HPDE6-E6E7 (cell line): ENCODE measurements at regions not wholly inside any gene's neighbourhood (a gene's known extent, or its start where the extent isn't known, plus 50 kb on each side); places are given as distances from the start of the nearest gene placed in this dataset.
A peak's percentile ranks its signal among the peaks of the same experiment; 100 is the strongest.

ENCODE experiments used
- DNase-seq: peaks from one replicate; pipeline ENCODE4 v3.0.0; 2011; ENCODE audit warnings: missing footprints; ENCODE audit errors: extremely low spot score

DNA sequence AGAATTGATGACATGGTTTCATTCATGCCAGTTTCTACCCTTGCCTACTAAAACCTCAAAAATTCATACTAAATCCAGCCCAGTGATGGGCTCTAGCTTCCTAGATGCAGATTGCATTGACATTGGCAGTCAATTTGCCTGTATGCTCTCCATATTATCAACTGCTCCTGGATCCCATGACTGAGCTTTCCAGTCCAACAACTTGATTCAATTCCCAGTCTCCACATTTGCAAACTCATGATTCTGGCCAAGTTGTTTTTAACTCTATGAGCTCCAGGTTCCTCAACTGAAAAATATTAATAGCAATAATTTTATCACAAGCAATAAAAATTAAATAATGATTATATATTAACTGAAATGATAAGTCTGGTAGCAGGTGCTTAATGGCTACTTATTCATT, 51.0 kb upstream of the DSC1 start:
- DNase-seq: no peak

DNA sequence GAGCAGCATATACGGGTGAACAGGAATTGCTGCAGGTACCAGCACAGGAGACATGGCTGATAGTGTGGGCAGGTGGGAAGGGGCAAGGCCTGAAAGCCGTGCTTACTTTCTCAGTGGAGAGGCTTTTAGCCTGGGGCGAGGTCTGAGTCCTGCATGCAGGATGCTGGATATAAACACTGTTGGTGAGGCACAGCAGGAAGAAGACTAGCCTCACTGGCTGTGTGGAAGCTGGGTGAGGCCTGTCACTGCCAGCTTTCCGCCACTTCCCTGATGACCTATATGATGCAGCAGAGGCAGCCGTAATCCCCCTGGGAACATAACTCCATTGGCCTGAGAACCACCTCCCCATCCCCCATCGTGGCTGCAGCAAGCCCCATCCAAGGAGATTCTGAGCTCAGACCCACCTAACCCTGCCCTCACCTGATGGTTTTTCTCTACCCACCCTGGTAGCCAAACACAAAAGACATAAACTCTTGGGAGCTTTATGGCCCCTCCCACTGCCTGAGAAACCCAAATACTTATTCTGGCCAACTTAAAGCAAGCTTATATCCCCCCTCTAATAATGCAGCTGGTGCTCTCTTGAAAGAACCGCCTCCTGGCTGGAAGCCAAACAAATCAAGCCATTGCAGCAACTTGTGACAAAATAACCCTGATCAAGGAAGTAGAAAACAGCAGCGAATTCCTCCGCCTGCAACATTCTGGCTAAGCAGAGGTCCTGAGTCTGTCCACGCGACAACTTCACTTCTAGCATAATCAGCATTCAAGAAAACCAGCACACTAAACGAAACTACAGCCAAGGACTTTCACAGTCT, 54.6 kb upstream of the DSC1 start:
- no peak for DNase-seq

DNA sequence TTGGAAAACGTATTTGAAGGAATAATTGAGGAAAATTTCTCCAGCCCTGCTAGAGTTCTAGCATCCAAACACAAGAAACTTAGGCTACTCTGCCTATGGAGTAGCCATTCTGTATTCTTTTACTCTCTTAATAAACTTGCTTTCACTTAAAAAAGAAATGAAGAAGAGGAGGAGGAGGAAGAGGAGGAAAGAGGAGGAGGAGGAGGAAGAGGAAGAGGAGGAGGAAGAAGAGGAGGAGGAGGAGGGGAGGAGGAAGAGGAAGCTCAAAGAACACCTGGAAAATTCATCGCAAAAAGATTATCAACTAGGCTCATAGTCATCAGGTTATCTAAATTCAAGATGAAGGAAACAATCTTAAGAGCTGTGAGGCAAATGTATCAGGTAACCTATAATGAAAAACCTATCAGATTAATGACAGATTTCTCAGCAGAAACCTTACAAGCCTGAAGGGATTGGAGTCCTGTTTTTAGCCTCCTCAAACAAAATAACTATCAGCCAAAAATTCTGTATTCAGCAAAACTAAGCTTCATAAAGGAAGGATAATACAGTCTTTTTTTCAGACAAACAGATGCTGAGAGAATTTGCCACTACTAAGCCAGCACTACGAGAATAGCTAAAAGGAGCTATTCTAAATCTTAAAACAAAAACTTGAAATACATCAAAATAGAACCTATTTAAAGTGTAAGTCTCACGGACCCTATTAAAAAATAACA, 56.2 kb upstream of the DSC1 start:
- no peak for DNase-seq

DNA sequence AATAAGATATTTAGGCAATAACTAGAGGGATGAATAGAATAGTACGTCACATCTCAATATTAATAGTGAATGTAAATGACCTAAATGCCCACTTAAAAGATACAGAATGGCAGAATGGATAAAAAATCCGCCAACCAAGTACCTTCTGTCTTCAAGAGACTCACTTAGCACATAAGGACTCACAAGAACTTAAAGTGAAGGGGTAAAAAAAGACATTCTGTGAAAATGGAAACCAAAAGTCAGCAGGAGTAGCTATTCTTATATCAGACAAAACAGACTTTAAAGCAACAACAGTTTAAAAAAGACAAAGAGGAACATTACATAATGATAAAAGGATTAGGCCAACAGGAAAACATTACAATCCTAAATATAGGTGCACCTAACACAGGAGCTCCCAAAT, 56.7 kb upstream of the DSC1 start:
- DNase-seq: no peak

DNA sequence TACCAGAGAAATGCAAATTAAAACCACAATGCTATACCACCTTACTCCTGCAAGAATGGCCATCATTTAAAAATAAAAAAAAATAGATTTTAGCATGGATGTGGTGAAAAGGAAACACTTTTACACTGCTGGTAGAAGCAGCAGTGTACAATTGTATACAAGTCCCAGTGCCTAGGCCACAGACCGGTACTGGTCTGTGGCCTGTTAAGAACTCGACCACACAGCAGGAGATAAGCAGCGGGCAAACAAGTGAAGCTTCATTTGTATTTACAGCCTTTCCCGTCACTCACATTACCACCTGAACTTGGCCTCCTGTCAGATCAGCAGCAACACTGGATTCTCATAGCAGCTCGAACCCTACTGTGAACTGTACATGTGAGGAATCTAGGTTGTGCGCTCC, 60.7 kb upstream of the DSC1 start:
- DNase-seq: no peak

DNA sequence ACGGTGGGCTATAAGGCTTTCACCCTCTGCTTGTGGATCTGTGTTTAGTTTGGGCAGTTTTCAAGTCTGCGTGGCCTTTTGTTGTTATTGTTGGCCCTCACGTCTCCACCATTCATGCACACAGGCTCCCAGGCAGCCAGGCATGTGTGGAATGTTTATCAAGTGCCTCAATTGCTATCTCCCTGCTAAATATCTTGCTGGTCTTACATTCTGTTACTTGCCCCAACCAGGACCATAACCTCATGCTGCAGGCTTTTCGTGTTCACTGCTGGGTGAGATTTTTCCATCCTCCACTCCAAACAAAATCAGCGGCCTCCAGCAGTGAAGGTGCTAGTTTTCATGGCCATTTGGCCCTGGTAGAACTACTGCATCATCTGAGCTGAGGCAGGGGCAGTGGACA, 63.0 kb upstream of the DSC1 start:
- DNase-seq: no peak

DNA sequence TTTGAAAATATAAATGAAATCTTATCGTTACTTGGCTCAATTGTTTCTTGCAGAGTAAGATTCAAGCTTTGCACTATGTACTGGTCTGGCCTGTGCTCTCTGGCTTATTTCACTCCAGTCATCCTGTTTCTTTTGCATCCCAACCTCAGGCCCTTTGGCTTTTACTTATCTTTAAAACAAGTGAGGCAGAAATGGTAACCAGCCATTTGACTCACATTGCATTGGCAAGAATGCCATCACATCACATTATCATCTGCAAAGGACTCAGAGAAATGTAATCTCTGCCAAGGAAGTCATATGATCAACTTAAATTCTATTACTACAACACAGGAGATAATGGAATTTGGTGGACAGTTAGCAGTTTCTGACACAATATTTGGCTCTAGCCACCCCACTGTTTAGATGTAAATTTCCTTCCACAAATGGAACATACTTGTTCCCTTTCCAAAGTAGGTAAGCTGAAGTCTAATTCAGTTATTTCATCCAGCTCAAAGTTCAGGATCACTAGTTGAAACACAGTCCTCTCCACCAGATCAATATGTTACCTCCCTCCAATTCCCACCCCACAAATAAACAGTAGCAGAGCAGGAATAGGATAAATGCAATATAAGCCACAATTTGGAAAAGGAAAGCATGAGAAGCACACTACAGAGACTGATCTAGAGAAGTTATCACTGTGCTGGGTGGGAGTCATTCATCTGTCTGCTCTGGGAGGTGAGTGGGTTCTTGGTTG, 65.0 kb upstream of the DSC1 start:
- no peak for DNase-seq

DNA sequence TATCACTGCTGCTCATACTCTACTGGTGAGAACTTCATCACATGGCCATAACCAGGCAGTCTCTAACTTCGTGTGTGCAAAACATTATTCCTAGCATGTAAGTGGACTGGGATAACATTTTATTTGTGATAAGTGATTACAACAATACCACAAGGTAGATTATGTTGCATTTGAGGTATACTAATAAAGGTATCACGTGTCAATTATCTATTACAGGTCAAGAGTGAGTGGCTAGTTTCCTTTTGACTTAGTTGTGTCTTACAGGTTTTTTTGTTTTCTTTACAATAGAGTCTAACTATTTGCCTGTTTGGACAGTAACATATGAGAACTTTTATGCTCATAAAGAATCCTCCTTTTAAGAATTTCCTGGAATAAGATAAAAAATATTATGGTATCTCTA, 67.2 kb upstream of the DSC1 start:
- no peak for DNase-seq

DNA sequence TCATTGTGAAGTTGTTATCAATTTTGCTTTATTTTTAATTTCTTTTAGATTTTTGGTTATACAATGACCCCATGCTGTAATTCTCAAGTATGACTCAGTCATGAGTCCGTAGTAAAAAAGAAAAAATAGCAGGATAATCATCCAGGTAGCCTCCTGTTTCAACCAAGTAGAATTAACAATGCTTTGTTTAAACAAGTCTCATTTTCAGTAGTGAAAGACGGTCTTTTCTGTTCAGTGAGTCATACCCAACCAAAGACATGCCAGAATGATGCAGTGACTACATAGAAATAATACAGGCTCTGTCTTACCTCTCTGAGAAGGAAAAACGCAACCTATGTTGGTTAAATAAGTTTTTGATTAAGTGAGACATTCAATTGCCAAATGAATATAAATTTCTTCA, 67.8 kb upstream of the DSC1 start:
- peak; percentile 70 for DNase-seq

DNA sequence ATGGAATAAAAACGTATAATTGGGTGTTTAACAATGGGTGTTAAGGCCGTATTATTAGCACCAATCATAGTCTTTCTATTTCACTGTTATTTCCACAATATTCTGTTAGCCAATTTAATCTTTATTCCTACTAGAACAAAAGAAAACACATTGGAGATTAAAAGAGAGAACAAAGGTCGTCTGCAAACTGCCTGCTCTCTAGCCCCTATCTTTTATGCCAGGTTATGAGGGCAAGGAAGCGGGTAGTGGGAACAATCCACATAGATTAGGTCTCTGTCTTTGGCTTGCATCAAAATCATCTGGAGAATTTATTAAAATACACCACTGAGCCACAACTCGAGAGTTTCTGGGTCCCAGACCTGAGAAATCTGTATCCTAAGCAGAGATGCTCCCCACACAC, 69.4 kb upstream of the DSC1 start:
- no peak for DNase-seq

DNA sequence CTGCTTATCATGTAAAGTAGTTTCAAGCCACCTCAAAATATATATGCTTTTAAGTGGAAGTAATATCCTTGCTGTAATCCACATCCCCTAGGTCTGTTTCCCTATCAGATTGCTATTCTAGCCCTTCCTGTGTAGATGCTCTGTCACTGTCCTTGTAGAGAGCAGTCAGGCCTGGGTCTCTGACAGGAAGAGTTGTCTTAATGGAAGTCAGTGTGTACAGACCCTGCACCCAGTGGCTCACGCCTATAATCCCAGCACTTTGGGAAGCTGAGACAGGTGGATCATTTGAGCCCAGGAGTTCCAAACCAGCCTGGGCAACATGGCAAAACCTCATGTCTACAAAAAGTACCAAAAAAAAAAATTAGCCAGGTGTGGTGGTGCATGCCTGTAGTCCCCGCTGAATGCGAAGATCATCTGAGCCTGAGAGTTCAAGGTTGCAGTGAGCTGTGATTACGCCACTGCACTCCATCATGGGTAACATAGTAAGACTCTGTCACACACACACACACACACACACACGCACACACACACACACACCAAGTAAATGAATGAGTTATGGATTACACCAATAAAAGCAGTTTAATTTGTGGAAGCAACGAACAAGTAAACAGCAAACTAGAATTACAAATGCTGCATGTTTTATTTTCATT, 70.2 kb upstream of the DSC1 start:
- DNase-seq: no peak

DNA sequence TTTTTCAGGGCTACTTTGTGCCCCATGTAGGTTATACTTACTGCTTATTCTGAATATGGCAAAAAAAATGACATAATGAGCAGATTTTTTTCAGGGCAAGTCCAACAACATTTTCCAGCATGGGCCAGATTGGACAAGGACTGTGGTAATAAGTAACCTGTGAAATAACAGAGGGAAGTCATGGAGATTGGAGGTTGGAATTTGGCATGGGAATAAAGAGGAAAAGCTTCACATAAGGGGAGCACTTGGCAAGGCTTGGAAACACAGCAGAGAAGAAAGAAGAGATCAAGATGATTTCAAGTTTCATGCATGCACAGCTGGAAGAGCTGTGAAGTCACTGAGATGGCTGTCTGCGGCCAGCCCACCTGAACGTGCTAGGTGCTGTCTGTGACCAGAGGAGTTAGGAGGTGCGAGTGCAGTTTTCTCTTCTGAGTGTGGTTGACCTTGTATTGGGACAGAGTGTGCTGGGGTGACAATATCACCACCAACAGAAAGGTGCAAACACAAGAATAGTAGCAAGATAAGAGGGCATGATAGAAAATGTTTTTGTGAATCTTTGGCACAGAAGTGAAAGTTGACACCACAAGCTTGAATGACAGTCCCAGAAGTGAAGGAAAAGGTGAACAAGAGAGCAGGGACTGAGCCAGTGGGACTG, 71.1 kb upstream of the DSC1 start:
- no peak for DNase-seq

DNA sequence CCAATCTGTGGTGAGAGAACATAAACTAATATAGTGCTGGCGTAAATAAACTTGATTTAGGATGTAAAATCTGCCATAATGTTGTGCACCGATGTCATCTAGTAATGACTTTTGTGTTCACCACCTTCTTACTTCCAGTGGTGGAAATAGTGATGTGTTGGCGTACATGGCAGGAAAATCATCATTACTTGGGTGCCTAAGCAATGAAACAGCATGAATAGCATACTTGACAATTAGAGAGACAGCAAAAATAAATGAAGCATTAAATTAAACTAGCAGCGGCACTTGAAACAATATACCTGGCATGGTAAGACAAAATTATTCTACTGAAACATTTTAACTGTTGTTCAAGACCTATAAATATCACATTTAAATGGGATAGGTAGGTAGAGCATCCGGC, 73.2 kb upstream of the DSC1 start:
- no peak for DNase-seq

DNA sequence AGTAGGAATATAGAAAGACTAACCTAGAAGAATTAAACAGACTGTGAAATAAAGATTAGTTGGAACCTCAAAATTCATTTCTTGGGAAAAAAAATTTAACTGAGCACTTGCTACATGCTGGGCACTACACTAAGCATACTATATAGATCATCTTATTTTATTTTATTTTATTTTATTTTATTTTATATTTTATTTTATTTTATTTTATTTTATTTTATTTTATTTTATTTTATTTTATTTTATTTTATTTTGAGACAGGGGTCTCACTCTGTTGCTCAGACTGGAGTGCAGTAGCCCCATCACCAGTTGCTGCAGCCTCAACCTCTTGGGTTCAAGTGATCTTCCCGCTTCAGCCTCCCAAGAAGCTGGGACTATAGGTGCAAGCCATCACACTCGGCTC, 74.5 kb upstream of the DSC1 start:
- DNase-seq: no peak

DNA sequence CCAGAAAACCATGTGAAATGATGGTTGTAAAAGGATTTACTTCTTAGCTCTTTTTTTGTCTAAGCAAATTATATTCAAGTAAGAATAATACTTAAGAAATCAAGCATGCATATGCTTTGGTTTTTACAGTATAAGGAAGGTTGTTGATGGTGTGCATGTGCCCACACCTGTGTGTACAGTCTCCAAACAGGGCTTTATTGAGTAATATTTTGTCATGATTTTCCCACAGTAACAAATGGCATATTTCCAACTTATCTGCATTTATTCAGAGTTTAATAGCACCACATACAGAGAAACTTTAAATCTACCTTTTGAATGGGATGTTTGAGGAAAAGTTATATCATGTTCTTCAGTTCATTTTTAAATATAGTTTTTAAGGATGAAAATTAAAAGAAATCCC, 76.5 kb upstream of the DSG1 start:
- DNase-seq: no peak

DNA sequence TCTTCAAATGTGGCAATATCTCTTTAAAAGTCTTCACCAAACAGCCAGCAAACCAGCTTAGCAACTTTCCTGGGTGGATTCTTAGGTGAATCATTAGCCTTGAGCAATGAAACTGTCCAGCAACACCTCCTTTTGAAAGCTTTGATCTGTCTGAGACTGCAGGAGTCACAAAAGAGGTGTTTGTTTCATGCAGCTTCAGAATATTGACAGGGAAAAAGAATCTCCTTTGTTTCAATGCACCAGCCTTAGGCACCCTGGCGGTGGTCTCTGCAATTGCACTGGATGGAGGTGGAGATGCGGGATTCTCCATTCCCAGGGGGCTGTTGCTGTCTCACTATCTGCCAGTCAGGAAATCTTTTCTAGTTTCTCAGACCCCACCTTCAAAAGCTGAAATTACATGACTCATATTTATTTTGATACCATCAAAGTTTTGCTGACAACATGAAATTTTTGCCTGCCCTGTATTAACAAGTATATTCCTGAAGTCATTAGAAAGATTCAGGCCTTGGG, 76.0 kb upstream of the DSG1 start:
- peak; percentile 86 for DNase-seq

DNA sequence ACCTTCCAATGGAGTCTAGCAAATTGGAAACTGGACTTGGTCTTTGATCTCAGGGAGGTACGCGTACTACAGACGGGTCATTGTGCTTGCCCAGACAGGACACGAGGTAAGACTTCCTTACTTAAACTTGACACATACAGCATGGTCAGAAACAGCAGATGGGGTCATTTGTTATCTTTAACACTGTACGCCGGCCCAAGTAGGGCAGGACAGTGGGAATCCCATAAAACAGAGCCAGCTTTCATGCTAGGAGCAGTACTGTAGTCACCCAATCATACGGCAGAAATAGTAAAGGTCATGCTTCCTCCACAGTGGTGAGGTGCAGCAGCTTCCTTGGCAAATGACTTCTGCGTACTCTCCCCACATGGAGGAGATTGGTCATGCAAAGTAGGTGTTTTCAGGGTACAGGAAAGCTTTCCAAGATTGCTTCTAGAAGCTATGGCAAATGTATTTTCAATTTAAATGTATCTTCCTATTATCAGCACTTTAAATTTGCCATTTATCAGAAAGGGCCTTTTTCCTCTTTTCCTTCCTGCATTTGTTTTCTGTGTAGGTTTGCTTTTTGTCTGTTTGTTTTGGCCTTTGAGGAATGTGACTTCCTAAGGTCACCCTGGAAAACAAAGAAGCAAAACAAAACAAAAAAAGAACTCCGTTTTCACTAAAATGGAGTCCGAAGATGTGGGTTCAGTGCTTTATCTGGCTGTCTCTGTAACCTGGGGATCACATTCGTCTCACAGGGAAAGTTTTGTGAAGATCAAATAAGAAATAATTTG, 74.0 kb upstream of the DSG1 start:
- DNase-seq: no peak

DNA sequence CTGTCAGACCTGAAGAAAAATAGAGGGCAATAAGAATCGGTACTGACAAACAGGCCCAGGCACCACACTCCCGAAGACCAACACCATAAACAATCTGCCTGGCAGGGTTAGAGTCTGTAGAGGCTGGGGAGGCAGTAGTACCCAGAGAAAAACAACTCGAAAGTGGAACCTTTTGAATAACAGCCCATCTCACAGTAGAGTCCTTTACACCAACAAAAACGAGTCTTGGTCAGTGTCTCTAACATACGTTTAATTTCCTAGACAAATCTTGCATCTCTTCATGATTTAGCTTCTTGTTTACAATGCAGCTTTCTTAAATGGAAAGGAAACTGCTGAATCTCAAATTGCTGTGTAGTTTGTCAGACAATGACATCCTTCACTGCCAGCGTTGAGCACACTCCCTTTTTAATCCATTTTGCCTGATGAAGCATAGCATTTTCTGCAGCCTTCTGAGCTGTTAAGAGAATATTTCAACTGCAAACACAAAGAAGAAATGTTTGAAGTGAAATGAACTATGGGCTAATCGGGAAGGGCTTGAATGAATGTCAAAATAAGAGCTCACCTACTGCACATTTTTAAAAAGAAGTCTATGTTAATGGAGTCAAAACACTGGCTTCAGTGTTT, 73.1 kb upstream of the DSG1 start:
- no peak for DNase-seq

DNA sequence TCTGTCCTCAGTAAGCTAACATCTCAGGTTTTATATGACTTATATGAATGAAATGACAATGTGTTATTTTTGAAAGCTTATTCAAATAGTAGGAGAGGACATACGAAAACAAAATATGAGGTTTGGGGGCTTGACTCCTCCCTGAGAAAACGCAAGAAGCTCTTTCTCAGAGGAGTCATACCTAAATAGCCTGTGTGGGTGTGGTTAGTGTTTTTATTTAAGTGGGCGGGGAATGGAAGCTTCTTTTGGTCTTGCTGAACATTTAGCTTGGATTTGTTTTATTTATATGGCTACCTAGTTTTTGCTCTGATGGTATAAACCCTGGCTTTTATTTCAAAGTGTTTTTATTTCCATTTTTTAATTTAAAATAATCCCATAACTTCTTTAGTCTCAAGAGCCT, 72.1 kb upstream of the DSG1 start:
- no peak for DNase-seq

DNA sequence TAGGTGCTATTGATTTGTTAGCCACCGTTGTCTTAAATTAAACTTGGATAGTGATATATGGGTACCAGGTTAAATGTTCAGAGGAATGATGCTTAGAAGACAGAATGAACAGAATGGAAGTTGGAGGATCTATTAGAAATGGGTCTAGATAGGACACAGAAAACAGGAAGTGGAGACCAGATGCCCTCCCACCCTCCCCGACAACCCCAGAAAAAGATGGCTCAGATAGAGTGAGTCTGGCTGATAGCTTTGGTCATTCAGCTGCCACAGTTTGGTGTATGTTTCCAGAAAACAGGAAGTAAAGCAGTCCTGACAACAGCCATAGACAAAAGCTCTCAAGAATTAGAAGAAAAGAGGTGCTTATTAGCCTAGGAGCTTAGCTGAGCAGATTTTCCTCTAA, 71.5 kb upstream of the DSG1 start:
- DNase-seq: no peak
